ENCODE measurements at regions not wholly inside any gene's neighbourhood (a gene's known extent, or its start where the extent isn't known, plus 50 kb on each side); places are given as distances from the start of the nearest gene placed in this dataset.
"Not testable (repeated sequence)": the region's sequence is repeated elsewhere in the genome, so short reads cannot be mapped to it uniquely, and the experiment has no call there.

GRCh38 chr9:79043916-79044315 lies 527.8 kb upstream of the TLE4 start:
- DNase-seq (no peak), ATAC-seq (no peak)
- intact Hi-C loops (cut with DNase I, micrococcal nuclease): no loop called here

DNA sequence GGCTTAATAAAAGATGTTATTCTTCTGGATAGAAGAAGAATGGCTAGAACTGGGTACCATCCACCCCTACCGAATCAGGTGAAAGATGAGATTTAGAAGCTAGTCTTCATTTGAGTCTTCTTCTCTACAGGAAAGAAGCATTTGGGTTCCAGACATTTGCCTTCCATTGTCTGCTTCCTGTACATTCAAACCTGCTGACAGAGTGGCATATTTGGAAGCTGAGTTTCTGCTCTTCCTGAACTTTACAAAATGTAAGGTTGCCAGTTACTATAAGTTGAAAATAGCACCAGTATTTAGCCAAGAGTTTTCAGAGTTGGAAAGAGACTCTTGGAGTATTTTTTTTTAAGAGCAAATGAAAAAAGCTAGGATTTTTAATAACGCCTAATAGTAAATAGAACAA lies 525.4 kb upstream of the TLE4 start:
- intact Hi-C loops (cut with DNase I, micrococcal nuclease): no loop called here

GRCh38 chr9:79049371-79049770 lies 522.4 kb upstream of the TLE4 start:
- ATAC-seq: no peak
- intact Hi-C loops (cut with DNase I, micrococcal nuclease): no loop called here
- no peak for DNase-seq

More for the DNA sequence above, 525.4 kb upstream of the TLE4 start:
- DNase-seq (no peak), ATAC-seq (no peak)

DNA sequence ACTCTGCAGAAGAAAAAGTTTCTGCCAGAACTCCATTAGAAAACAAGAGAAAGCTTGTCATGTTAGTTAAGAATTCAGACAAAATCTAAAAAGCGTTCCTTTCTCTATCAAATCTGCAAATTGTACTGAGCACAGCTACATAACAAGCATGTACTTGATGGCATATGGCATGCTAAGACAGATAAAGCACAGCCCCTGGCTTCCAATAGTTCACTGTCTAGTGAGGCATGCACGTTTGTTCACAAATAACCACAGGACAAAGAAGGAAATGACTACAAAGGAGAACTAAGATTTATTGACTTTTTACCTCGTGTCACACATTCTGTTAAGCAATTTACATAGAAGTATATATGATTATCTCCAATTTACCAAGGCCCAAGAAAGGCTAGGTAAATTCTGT lies 518.2 kb upstream of the TLE4 start:
- DNase-seq (no peak), ATAC-seq (no peak)
- intact Hi-C loops (cut with DNase I, micrococcal nuclease): no loop called here

DNA sequence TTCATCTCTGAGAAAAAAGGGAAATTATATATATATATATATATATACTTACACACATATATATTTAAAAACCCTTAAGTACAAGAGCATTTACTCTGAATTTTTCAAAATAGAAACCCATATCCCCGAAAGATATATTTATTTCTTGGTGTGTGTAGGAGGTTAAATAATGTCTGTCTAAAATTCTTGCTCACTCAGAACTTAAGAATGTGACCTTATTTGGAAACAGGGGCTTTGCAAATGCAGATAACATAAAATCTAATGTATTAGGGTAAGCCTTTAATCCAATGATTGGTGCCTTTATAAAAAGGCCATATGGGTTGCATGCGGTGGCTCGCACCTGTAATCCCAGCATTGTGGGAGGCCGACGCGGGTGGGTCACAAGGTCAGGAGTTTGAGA lies 517.3 kb upstream of the TLE4 start:
- intact Hi-C loops (cut with DNase I, micrococcal nuclease): no loop called here
- no peak for ATAC-seq
- DNase-seq: no peak

- DNase-seq (no peak), ATAC-seq (no peak)
- intact Hi-C loops (cut with DNase I, micrococcal nuclease): no loop called here
Measured at GRCh38 chr9:79056041-79056440, 515.7 kb upstream of the TLE4 start.

- DNase-seq: no peak
- ATAC-seq: no peak
- intact Hi-C loops (cut with DNase I, micrococcal nuclease): no loop called here
Measured at GRCh38 chr9:79057576-79057975, 514.2 kb upstream of the TLE4 start.

DNA sequence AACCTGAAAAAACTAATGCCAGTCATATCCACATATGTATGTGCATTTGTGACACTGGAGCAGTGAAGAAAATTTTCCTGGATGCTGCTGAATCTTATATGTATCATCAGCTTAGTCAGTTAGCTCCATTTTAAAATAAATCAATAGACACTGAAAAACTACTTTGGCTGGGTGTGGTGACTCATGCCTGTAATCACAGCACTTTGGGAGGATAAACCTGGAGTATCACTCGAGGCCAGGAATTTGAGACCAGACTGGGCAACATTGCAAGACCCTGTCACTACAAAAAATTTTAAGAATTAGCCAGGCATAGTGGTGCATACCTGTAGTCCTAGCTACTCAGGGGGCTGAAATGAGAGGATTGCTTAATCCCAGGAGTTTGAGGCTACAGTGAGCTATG lies 511.0 kb upstream of the TLE4 start:
- intact Hi-C loops (cut with DNase I, micrococcal nuclease): loop anchor here in 1 of 2 donors (1.0 kb wide), 1 partner anchor 36 kb away; no protein-coding TSS in a partner anchor
- DNase-seq: no peak
- ATAC-seq: no peak

- intact Hi-C loops (cut with DNase I, micrococcal nuclease): loop anchor here in 1 of 2 donors (1.0 kb wide), 1 partner anchor 38 kb away; no protein-coding TSS in a partner anchor
- ATAC-seq: no peak
- no peak for DNase-seq
Measured at GRCh38 chr9:79061752-79062616, 509.8 kb upstream of the TLE4 start.

DNA sequence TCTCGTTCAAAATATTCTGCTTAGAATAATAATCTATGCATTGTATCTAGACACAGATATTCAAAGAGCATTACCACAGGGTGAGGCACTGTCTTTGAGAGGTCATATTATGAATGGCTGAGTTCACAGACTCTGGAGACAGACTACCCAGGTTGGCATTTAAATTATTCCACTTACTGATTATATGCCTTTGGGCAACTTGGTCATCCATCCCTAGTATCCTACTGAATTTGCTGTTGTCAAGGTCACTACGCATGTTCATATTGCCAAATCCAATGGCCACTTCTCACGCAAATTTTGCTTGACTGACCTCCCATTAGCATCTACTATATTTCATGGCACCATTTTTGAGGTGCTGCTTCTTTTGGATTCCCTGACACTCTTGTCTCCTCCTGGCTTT lies 498.6 kb upstream of the TLE4 start:
- ATAC-seq (no peak), DNase-seq (no peak)
- intact Hi-C loops (cut with DNase I, micrococcal nuclease): no loop called here

DNA sequence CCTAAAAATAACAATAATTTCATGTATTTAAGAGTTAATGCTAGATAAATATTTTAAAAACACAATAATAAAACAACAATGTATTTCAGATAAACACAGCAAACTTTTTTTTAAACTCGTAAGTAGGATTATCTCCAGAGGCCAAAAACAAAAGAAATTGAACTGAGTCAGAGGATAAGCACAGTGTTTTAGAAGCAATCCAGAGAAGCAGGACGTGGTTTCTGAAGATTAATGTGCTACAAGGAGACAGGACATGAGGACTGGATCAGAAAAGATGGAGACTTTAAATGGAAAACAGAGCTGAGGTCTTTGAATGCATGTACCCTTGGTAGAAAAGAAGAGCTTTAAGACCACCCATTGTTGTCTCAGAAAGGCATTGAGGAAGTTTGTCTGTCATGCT lies 491.2 kb upstream of the TLE4 start:
- intact Hi-C loops (cut with DNase I, micrococcal nuclease): no loop called here
- no peak for ATAC-seq
- DNase-seq: no peak

DNA sequence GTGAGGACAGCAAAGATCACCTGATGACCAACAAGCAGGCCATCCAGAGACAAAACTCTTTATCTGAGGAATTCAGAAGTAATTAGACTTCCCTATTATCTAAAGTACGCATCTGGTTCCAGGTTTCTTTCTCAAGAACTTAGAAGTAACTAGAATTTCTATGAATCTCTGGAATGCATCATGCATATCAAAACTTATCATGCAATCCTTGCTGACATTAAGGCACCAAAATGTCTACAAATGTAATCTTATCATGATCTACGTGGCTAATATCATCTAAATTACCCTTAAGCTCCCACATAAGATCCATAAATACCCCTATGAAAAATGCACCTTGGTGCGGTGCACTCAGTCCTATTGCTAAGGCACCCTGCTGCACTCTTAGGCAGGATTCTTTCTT lies 488.1 kb upstream of the TLE4 start:
- intact Hi-C loops (cut with DNase I, micrococcal nuclease): no loop called here
- DNase-seq (no peak), ATAC-seq (no peak)

- DNase-seq (no peak), ATAC-seq (no peak)
- intact Hi-C loops (cut with DNase I, micrococcal nuclease): no loop called here
Measured at GRCh38 chr9:79087133-79087532, 484.6 kb upstream of the TLE4 start.

GRCh38 chr9:79089054-79089560 lies 482.7 kb upstream of the TLE4 start:
- intact Hi-C loops (cut with DNase I, micrococcal nuclease): no loop called here
- DNase-seq (no peak), ATAC-seq (no peak)

GRCh38 chr9:79089851-79090250 lies 481.9 kb upstream of the TLE4 start:
- DNase-seq; intact Hi-C loops (cut with DNase I, micrococcal nuclease); ATAC-seq: not testable (repeated sequence)

- DNase-seq: not testable (repeated sequence)
Measured at GRCh38 chr9:79103257-79103656, 468.5 kb upstream of the TLE4 start.

DNA sequence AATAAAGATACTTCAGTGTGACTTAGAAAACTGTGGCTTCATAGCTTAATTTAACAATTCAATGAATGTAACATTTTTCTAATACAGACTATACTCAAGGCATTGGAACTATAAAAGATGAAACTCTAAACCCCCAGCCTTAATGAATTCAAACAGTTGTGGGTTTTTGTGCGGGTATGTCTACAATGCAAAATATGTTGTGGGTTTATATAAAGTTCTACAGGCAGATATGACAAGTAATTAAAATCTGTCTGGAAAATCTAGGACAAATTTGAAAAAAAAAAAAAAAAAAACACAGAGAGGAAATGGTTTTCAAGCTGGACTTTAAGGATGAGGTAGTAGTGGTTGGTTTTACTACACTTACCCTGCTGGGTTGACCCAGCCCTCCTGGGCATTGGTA lies 467.5 kb upstream of the TLE4 start:
- no peak for DNase-seq
- intact Hi-C loops (cut with DNase I, micrococcal nuclease): no loop called here
- ATAC-seq: no peak

More at GRCh38 chr9:79103257-79103656, 468.5 kb upstream of the TLE4 start:
- ATAC-seq; intact Hi-C loops (cut with DNase I, micrococcal nuclease): not testable (repeated sequence)

- intact Hi-C loops (cut with DNase I, micrococcal nuclease): no loop called here
- ATAC-seq (no peak), DNase-seq (no peak)
Measured at GRCh38 chr9:79104951-79105350, 466.8 kb upstream of the TLE4 start.

GRCh38 chr9:79107911-79108676 lies 463.7 kb upstream of the TLE4 start:
- ATAC-seq: no peak
- intact Hi-C loops (cut with DNase I, micrococcal nuclease): no loop called here
- DNase-seq: no peak

GRCh38 chr9:79111653-79112052 lies 460.1 kb upstream of the TLE4 start:
- intact Hi-C loops (cut with DNase I, micrococcal nuclease): no loop called here
- no peak for DNase-seq
- ATAC-seq: no peak

Data from left colon (tissue), 2 donors.